GM23248 (cell line): ENCODE measurements at regions not wholly inside any gene's neighbourhood (a gene's known extent, or its start where the extent isn't known, plus 50 kb on each side); places are given as distances from the start of the nearest gene placed in this dataset.

ENCODE experiments used
- DNase-seq: peaks from one replicate; pipeline ENCODE4 v3.0.0-alpha.2; 2015
- H2AFZ ChIP-seq: fragments of 200-600 bp; sonication (generic); 2 replicates; pipeline ENCODE4 v1.6.1; 2016; ENCODE audit warnings: antibody characterized with exemption
- H3F3A ChIP-seq: fragments of 200-600 bp; sonication (generic); 2 replicates; pipeline ENCODE4 v1.6.1; 2016; ENCODE audit warnings: mild to moderate bottlenecking, antibody characterized with exemption, mixed run types; ENCODE audit not compliant: insufficient read depth
- H3K27ac ChIP-seq: fragments of 200-600 bp; sonication (generic); 2 replicates; pipeline ENCODE4 v1.5.1; 2016; ENCODE audit warnings: mild to moderate bottlenecking
- H3K27me3 ChIP-seq: fragments of 200-600 bp; sonication (generic); replicated peaks from 2 replicates; pipeline ENCODE4 v1.6.1; 2016; ENCODE audit warnings: mild to moderate bottlenecking; ENCODE audit not compliant: insufficient read depth
- H3K36me3 ChIP-seq: fragments of 200-600 bp; sonication (generic); 2 replicates; pipeline ENCODE4 v1.6.1; 2016; ENCODE audit warnings: low read depth, mild to moderate bottlenecking
- H3K4me1 ChIP-seq: fragments of 200-600 bp; sonication (generic); 2 replicates; pipeline ENCODE4 v1.6.1; 2016; ENCODE audit warnings: mild to moderate bottlenecking; ENCODE audit not compliant: insufficient read depth
- H3K4me2 ChIP-seq: fragments of 200-600 bp; sonication (generic); one replicate; pipeline ENCODE4 v1.6.1; 2016; ENCODE audit warnings: mild to moderate bottlenecking; ENCODE audit not compliant: unreplicated experiment
- H3K4me3 ChIP-seq: fragments of 200-600 bp; sonication (generic); 2 replicates; pipeline ENCODE4 v1.5.1; 2016; ENCODE audit warnings: mild to moderate bottlenecking
- H3K79me2 ChIP-seq: fragments of 200-600 bp; sonication (generic); 2 replicates; pipeline ENCODE4 v1.6.1; 2016; ENCODE audit warnings: mild to moderate bottlenecking; ENCODE audit not compliant: insufficient read depth
- H3K9ac ChIP-seq: fragments of 200-600 bp; sonication (generic); 2 replicates; pipeline ENCODE4 v1.6.1; 2016; ENCODE audit warnings: mild to moderate bottlenecking
- H3K9me2 ChIP-seq: fragments of 200-600 bp; sonication (generic); 2 replicates; pipeline ENCODE4 v1.6.1; 2016; ENCODE audit warnings: mixed run types, mild to moderate bottlenecking, moderate library complexity; ENCODE audit not compliant: insufficient read depth
- H3K9me3 ChIP-seq: fragments of 200-600 bp; sonication (generic); one replicate; pipeline ENCODE4 v1.6.1; 2017; ENCODE audit warnings: low read depth
- H4K20me1 ChIP-seq: fragments of 200-600 bp; sonication (generic); 2 replicates; pipeline ENCODE4 v1.6.0; 2016; ENCODE audit not compliant: insufficient read depth
- EZH2 ChIP-seq: fragments of 200-600 bp; sonication (generic); IDR thresholded peaks from 2 replicates; pipeline ENCODE4 v1.6.1; 2018; ENCODE audit warnings: antibody characterized with exemption, mild to moderate bottlenecking; ENCODE audit not compliant: insufficient read depth, poor library complexity, severe bottlenecking
- EZH2phosphoT487 ChIP-seq: fragments of 200-600 bp; sonication (generic); IDR thresholded peaks from 2 replicates; pipeline ENCODE4 v1.6.1; 2018; ENCODE audit warnings: antibody characterized with exemption, moderate library complexity, mild to moderate bottlenecking, low read depth; ENCODE audit not compliant: insufficient read depth
- WGBS, 2 experiments: methylation state at CpG; one replicate each; pipeline ENCODE4 v1.1.6; 2015 to 2017; ENCODE audit warnings: low lambda C conversion rate in 2 of 2, low coverage in 1 of 2; ENCODE audit errors: missing lambda C conversion rate in 2 of 2; 5-methylcytosine and 5-hydroxymethylcytosine counted together
- in situ Hi-C: fragments of 300-500 bp; cut with MboI; formaldehyde crosslinking; loops from 2 replicates; pipeline ENCODE4 v1.15.0; 2020

DNA sequence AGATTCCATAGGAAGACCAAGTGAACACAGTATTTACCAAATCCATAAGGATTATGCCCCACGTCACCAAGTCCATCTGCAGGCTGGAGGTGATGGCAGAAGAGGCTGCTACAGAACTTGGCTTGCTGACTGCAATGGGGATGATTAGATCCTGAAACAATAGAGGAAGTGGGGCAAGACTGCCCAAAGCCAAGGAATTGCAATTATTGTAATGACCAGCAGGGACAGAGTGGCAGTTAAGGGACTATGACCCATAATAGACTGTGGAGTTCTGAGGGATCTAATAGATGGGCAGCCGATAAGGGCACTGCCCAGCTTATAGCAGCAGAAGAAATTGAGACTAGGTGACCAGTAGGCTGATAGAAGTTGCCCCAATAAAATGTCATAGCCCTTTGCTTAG is 108.4 kb downstream of the MINAR1 start:
- no peaks in the 10 kb centered on the region for H3K4me1 ChIP-seq
- 34 to 35% methylated on average over 2 of the region's 2 CpGs for WGBS, 2 experiments
- no peak overlapping the region for H3K27ac ChIP-seq
- no peaks in the 10 kb centered on the region for H3K36me3 ChIP-seq
- no peaks in the 10 kb centered on the region for H3F3A ChIP-seq
- no peak overlapping the region for H2AFZ ChIP-seq
- DNase-seq = peak; percentile 4
- H3K27me3 ChIP-seq = no peaks in the 10 kb centered on the region
- H3K9ac ChIP-seq = no peak overlapping the region
- TF ChIP-seq EZH2phosphoT487 (no peak), EZH2 (no peak)
- in situ Hi-C loops = no loop called here
- H3K9me3 ChIP-seq = no peaks in the 10 kb centered on the region
- no peaks in the 10 kb centered on the region for H4K20me1 ChIP-seq
- no peaks in the 10 kb centered on the region for H3K9me2 ChIP-seq
- H3K4me2 ChIP-seq = no peak overlapping the region
- no peak overlapping the region for H3K4me3 ChIP-seq
- H3K79me2 ChIP-seq = no peaks in the 10 kb centered on the region

DNA sequence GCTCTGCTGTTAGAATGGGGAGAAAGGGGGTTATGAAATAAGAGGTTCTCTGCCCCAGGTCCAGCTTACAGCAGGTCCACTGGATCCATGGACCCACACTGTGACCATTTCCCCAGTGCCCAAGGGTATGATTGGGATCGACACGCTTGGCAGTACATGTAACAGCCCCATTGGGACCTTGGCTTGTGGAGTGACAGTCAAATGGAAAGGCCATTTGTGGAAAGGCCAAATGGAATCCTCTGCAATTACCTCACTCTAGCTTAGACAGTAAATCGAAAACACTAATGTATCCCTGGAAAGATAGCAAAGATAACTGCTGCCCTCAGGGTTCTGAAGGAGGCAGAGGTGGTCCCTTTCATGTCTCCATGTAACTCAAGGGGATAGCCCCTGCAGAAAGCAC is 109.1 kb downstream of the MINAR1 start:
- no peaks in the 10 kb centered on the region for H3K27me3 ChIP-seq
- no peaks in the 10 kb centered on the region for H3K4me1 ChIP-seq
- no peaks in the 10 kb centered on the region for H4K20me1 ChIP-seq
- H3K4me3 ChIP-seq = no peak overlapping the region
- no peaks in the 10 kb centered on the region for H3K79me2 ChIP-seq
- no peaks in the 10 kb centered on the region for H3F3A ChIP-seq
- in situ Hi-C loops = no loop called here
- H3K36me3 ChIP-seq = no peaks in the 10 kb centered on the region
- no peak for TF ChIP-seq EZH2
- H3K4me2 ChIP-seq = no peak overlapping the region
- H3K27ac ChIP-seq = no peak overlapping the region
- no peaks in the 10 kb centered on the region for H3K9me2 ChIP-seq
- no peak overlapping the region for H3K9ac ChIP-seq
- DNase-seq = no peak
- H2AFZ ChIP-seq = no peak overlapping the region
- H3K9me3 ChIP-seq = no peaks in the 10 kb centered on the region
- WGBS, 2 experiments = 86 to 90% methylated on average over 3 of the region's 3 CpGs

DNA sequence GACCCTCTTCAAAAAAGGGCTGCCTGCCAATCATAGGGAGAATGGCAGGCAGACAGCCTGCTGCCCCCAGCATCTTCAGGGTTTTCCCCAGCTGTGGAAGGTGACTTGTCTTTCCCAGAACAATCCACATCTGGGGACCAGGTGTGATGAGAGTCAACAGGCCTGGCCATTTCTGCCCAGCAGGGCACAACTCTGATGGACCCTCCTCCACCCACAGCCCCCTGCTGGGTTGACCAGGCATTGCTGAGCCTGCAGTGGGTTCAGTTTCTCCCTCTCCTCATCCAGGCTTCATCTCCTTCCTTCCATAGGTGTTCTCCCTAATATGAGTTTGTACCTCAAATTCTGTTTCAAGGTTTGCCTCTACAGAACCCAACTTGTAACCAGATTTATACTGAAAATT is 111.0 kb downstream of the MINAR1 start:
- no peaks in the 10 kb centered on the region for H4K20me1 ChIP-seq
- H3K4me3 ChIP-seq = no peak overlapping the region
- no peaks in the 10 kb centered on the region for H3F3A ChIP-seq
- H3K27me3 ChIP-seq = no peaks in the 10 kb centered on the region
- in situ Hi-C loops = no loop called here
- H3K9me2 ChIP-seq = no peaks in the 10 kb centered on the region
- no peaks in the 10 kb centered on the region for H3K79me2 ChIP-seq
- no peak overlapping the region for H3K4me2 ChIP-seq
- no peak overlapping the region for H3K27ac ChIP-seq
- H3K9ac ChIP-seq = no peak overlapping the region
- H3K36me3 ChIP-seq = no peaks in the 10 kb centered on the region
- TF ChIP-seq EZH2 = no peak
- no peak for DNase-seq
- no peak overlapping the region for H2AFZ ChIP-seq
- no peaks in the 10 kb centered on the region for H3K9me3 ChIP-seq
- H3K4me1 ChIP-seq = no peaks in the 10 kb centered on the region

DNA sequence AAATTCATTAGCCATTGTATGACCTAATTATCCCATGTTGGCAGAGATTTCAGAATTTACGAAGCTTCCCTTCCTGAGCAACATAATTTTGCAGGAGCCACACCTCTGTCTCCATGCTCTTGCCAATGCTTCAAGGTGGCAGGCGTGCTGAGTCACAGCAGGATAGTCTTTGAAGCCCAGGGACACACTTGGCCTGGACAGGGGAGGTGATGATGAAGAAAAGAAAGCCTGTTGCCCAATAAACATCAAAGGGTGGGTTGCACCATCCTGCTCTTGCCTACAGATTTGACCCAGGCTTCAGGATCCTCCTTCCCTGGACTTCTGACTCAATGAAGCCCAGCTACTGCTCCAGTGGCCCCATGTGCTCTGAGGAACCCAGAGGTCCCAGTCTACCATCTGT is 117.1 kb downstream of the MINAR1 start:
- 32 to 45% methylated on average over 2 of the region's 2 CpGs for WGBS, 2 experiments
- in situ Hi-C loops = no loop called here
- no peak for DNase-seq

DNA sequence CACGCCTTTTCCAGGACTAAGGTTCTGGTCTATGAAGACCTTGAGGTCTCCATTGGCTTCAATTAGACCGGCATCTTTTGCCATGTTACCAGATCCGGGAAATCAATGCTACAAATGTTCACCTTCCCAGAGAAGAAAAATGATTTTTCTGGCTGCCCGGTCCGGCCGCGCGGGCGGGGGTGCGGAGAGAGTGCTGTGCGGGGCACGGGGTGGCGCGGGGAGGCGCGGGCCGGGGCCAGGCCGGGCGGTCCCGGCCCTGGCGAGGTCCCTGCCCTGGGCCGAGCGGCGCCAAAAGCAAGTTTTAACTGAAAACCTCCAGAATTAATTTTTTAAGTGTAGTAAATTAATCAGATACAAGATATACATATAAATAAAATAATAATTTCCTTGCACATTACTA is 128.2 kb downstream of the MINAR1 start:
- DNase-seq = no peak
- Histone ChIP-seq H2AFZ (no peak overlapping the region), H3K27ac (no peak overlapping the region), H3K9me3 (no peaks in the 10 kb centered on the region), H3K4me2 (no peak overlapping the region), H3K9ac (no peak overlapping the region), H3K4me1 (no peaks in the 10 kb centered on the region), H3K79me2 (no peaks in the 10 kb centered on the region), H3F3A (no peaks in the 10 kb centered on the region), H3K27me3 (peaks cover 36% of the 10 kb centered on the region), H3K9me2 (no peaks in the 10 kb centered on the region), H3K4me3 (no peak overlapping the region), H4K20me1 (no peaks in the 10 kb centered on the region), H3K36me3 (no peaks in the 10 kb centered on the region)
- in situ Hi-C loops = no loop called here
- TF ChIP-seq EZH2phosphoT487 = no peak
- TF ChIP-seq EZH2 = no peak
- 64 to 91% methylated on average over 3 to 24 of the region's 24 CpGs for WGBS, 2 experiments

More for the DNA sequence above, 117.1 kb downstream of the MINAR1 start:
- no peaks in the 10 kb centered on the region for H3K9me3 ChIP-seq
- H3F3A ChIP-seq = no peaks in the 10 kb centered on the region
- no peak overlapping the region for H3K9ac ChIP-seq
- H3K36me3 ChIP-seq = no peaks in the 10 kb centered on the region
- H3K4me1 ChIP-seq = no peaks in the 10 kb centered on the region
- no peaks in the 10 kb centered on the region for H3K9me2 ChIP-seq
- no peak overlapping the region for H2AFZ ChIP-seq
- peaks cover 14% of the 10 kb centered on the region; the same call in 1 of the 2 replicates for H3K27me3 ChIP-seq
- TF ChIP-seq EZH2phosphoT487 (no peak), EZH2 (no peak)
- no peak overlapping the region for H3K4me2 ChIP-seq
- H4K20me1 ChIP-seq = no peaks in the 10 kb centered on the region
- no peak overlapping the region for H3K27ac ChIP-seq
- no peaks in the 10 kb centered on the region for H3K79me2 ChIP-seq
- no peak overlapping the region for H3K4me3 ChIP-seq
